DND-41 (cell line): ENCODE measurements at regions not wholly inside any gene's neighbourhood (a gene's known extent, or its start where the extent isn't known, plus 50 kb on each side); places are given as distances from the start of the nearest gene placed in this dataset.

Source experiments
- CTCF ChIP-seq: IDR thresholded peaks from 2 replicates; pipeline ENCODE4 v1.5.1; 2012; ENCODE audit warnings: borderline replicate concordance, low read length, moderate library complexity, mild to moderate bottlenecking; ENCODE audit not compliant: poor library complexity, severe bottlenecking; ENCODE audit errors: extremely low read depth
- EZH2 ChIP-seq: IDR thresholded peaks from 3 replicates; pipeline ENCODE4 v1.6.1; 2012; ENCODE audit warnings: borderline replicate concordance, low read depth, mild to moderate bottlenecking, moderate library complexity, low read length, inconsistent platforms; ENCODE audit not compliant: severe bottlenecking

- TF ChIP-seq CTCF = no peak
- no peak for TF ChIP-seq EZH2
These were observed 69.7 kb upstream of the ITPRID1 start for GRCh38 chr7:31444196-31444595.
